Right cardiac atrium (tissue), 5 donors: ENCODE measurements at regions not wholly inside any gene's neighbourhood (a gene's known extent, or its start where the extent isn't known, plus 50 kb on each side); places are given as distances from the start of the nearest gene placed in this dataset.

Experiments
- ATAC-seq, 2 donors: fragments of 200-7000 bp; cut with Tn5 transposase; one replicate each; pipeline versions ENCODE4 v1.8.0 to v1.9.1; 2020; ENCODE audit warnings: moderate library complexity in 2 of 2, mild to moderate bottlenecking in 1 of 2
- DNase-seq, 3 donors: peaks; one replicate each; pipeline ENCODE4 v3.0.0-alpha.2; 2020
- H3K27ac ChIP-seq: one replicate; pipeline ENCODE4 v1.5.1; 2013; ENCODE audit warnings: mild to moderate bottlenecking, low read length, control low read depth, moderate library complexity
- H3K27me3 ChIP-seq: one replicate; pipeline ENCODE4 v1.6.1; 2013; ENCODE audit not compliant: control insufficient read depth, insufficient read depth
- H3K4me1 ChIP-seq: one replicate; pipeline ENCODE4 v1.6.1; 2013; ENCODE audit warnings: low read length; ENCODE audit not compliant: control insufficient read depth, insufficient read depth
- H3K4me3 ChIP-seq: one replicate; pipeline ENCODE4 v1.5.1; 2013; ENCODE audit warnings: low read length, control low read depth
- H3K9me3 ChIP-seq: one replicate; pipeline ENCODE4 v1.6.1; 2013; ENCODE audit warnings: low read length; ENCODE audit not compliant: control insufficient read depth
- WGBS: extraction: QIAGEN DNeasy Blood & Tissue Kit; methylation state at CpG from one replicate; pipeline ENCODE4 v1.1.7; 2013; 5-methylcytosine and 5-hydroxymethylcytosine counted together
- intact Hi-C, 4 donors: fragments of 100-400 bp; cut with DNase I; formaldehyde crosslinking; loops; one replicate each; pipeline versions ENCODE4 v1.11.0 to v1.14.0; 2022 to 2023
- donor health status: healthy with polysubstance abuse.
- donor health status: DM: no; HTN: yes; CAD: no.
- donor health status: DM: no; HTN: no; CAD: no.
- donor health status: DM: no; HTN: yes; CAD: no; lungs with severe emphysema.
- donor health status: DM: yes; HTN: yes; CAD: no.

DNA sequence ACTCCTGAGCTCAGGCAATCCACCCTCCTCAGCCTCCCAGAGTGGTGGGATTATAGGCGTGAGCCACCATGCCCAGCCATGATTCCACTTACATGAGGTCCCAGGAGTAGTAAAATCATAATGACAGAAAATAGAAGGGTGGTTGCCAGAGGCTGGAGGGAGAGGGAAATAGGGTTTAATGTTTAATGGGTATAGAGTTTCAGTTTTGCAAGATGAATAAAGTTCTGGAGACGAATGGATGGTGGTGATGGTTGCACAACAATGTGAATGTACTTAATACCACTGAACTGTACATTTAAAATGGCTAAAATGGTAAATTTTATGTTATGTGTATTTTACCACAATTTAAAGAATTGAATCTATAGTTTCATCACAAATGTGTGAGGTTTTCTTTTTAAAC lies 146.5 kb upstream of the ABCA1 start:
- DNase-seq (no peak), ATAC-seq (no peak)
- intact Hi-C loops = no loop called here
- no peaks in the 10 kb centered on the region for H3K9me3 ChIP-seq
- no peak overlapping the region for H3K27ac ChIP-seq
- no peaks in the 10 kb centered on the region for H3K4me1 ChIP-seq
- H3K27me3 ChIP-seq = no peaks in the 10 kb centered on the region
- WGBS = 90% methylated on average over 2 of the region's 2 CpGs
- no peak overlapping the region for H3K4me3 ChIP-seq

DNA sequence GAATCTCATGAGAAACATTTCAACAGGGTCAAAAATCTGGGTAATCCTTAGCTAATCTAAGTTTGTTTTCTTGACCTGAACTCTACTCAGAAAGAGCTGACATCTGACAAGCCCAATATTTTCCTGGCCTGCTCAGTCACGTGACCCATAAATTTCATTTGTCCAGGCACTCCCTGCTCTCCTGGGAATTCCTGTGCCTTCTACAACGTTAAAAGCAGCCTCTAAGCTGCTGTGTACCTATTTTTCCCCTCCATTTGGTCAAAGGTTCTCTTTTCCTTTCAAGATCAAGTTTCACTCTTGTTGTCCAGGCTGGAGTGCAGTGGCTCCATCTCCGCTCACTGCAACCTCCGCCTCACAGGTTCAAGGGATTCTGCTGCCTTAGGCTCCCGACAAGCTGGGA lies 148.8 kb upstream of the ABCA1 start:
- no peak for DNase-seq
- WGBS = 67% methylated on average over 5 of the region's 5 CpGs
- Histone ChIP-seq H3K27ac (no peak overlapping the region), H3K4me3 (no peak overlapping the region), H3K27me3 (no peaks in the 10 kb centered on the region), H3K4me1 (no peaks in the 10 kb centered on the region), H3K9me3 (no peaks in the 10 kb centered on the region)
- no peak for ATAC-seq
- intact Hi-C loops = no loop called here

DNA sequence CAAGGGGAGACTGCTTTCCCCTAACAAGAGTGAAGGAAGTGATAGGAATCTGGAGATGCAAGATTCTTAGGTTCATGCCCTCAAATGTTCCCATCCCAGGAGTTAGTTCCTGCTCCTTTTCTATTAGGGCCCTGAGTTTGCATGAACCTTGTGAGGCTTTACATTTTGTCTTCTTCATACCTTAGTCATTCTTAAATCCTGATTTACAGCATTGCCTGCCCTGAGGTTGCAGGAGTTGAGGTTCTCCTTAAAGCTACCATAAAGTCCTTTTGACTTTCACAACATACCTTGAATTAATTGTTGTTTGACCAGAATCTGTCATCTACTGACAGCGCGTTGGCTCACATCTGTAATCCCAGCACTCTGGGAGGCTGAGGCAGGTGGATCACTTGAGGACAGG lies 151.5 kb upstream of the ABCA1 start:
- H3K4me1 ChIP-seq = no peaks in the 10 kb centered on the region
- no peak overlapping the region for H3K27ac ChIP-seq
- no peaks in the 10 kb centered on the region for H3K27me3 ChIP-seq
- DNase-seq (no peak), ATAC-seq (no peak)
- no peaks in the 10 kb centered on the region for H3K9me3 ChIP-seq
- WGBS = 100% methylated on average over 2 of the region's 2 CpGs
- H3K4me3 ChIP-seq = no peak overlapping the region
- intact Hi-C loops = no loop called here

DNA sequence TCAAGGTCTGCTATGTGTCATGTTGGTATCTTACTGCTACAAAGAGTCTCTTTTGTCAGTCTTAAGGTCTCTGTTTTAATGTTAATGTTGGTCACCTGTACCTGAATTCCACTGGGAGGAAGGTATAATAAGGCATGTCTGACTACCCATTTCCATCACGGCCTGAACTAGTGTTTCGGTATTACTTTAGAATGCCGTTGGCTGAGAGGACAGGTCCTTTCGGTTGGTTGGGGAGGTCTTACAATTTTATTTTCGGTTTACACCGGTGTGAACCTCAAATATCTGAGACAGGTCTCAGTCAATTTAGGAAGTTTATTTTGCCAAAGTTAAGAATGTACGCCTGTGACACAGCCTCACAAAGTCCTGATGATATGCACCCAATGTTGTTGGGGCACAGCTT lies 154.9 kb upstream of the ABCA1 start:
- no peaks in the 10 kb centered on the region for H3K4me1 ChIP-seq
- H3K4me3 ChIP-seq = no peak overlapping the region
- H3K27ac ChIP-seq = no peak overlapping the region
- DNase-seq (no peak), ATAC-seq (no peak)
- intact Hi-C loops = no loop called here
- no peaks in the 10 kb centered on the region for H3K27me3 ChIP-seq
- no peaks in the 10 kb centered on the region for H3K9me3 ChIP-seq
- 78% methylated on average over 7 of the region's 7 CpGs for WGBS

DNA sequence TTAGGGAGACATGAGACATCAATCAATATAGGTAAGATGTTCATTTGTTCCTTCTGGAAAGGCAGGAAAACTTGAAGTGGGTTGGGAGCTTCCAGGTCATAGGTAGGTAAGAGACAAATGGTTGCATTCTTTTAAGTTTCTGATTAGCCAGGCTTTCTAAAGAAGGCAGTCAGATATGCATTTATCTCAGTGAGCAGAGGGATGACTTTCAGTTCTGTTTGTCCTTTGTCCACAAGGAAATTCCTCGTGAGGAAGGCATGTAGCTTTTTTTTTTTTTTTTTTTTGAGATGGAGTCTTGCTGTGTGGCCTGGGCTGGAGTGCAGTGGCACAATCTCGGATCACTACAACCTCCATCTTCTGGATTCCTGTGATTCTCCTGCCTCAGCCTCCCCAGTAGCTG lies 155.3 kb upstream of the ABCA1 start:
- Histone ChIP-seq H3K27me3 (no peaks in the 10 kb centered on the region), H3K9me3 (no peaks in the 10 kb centered on the region), H3K4me1 (no peaks in the 10 kb centered on the region), H3K4me3 (no peak overlapping the region), H3K27ac (no peak overlapping the region)
- intact Hi-C loops = no loop called here
- WGBS = 62% methylated on average over 2 of the region's 2 CpGs
- DNase-seq (no peak), ATAC-seq (no peak)

DNA sequence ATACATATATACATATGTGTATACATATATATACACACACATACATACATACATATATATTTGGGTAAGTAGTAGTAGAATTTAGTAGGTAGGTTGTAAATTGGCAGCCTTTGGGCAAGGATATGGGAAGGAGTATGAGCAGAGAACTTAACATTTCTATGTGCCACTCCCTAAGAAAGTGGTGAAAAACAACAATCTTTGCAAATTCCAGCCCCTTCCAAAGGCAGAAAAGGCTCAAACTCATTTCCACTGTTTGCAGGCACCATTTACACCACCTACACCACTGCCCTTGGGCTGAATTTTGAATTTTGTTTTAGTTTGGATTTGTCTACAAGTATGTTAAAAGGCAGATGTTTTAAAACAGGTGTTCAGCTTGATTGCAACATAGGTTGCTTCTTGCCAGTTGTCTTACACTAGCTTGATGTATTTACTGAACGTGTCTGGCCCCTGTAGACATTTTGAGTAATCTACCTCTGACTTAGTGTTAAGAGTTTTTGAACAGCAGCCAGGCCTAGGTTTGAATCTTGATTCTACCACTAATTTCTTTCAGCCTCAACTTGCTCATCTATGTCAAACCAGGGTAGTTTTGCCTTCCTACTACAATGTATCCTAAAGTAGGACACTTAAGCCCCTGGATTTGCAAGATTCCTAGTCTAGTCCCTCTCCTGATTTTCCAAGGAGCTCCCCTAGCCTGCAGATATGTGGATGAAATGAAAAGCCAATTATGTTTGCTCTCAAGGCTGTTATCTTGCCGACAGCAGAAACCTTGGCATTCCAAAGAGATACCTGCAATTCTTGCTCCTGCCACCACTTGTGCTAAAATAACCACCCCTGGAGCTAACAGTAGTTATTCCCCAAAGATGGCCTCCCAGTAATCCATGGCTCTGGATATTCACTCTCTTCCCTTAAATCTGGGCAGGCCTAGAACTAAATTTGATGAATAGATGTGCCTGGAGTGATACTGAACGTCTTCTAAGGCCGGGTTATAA lies 156.2 kb upstream of the SLC44A1 start:
- ATAC-seq (no peak), DNase-seq (no peak)
- 75% methylated on average over 4 of the region's 4 CpGs for WGBS
- intact Hi-C loops = no loop called here
- H3K4me3 ChIP-seq = no peak overlapping the region
- no peaks in the 10 kb centered on the region for H3K4me1 ChIP-seq
- no peaks in the 10 kb centered on the region for H3K27me3 ChIP-seq
- no peaks in the 10 kb centered on the region for H3K9me3 ChIP-seq
- H3K27ac ChIP-seq = no peak overlapping the region

DNA sequence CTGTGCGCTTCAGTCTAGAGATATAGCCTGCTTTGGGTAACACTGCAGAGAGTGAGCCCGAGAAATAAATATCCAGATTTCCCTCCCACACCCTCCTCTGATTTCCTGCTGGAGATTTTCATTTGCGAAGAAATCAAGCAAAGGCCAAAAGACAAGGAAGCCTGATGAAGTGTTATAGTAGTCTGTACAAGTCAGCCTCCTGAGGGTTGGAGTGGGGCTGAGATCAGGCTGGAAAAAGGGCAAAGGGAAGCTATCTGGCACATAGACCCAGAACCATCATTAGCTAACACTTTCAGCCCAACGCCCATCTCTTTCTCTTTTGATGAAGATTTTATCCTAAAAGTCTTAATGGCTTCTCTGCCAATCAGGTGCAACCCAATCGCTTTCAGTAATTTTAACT lies 154.6 kb upstream of the SLC44A1 start:
- Histone ChIP-seq H3K27ac (no peak overlapping the region), H3K9me3 (no peaks in the 10 kb centered on the region), H3K4me1 (no peaks in the 10 kb centered on the region), H3K4me3 (no peak overlapping the region), H3K27me3 (no peaks in the 10 kb centered on the region)
- intact Hi-C loops = no loop called here
- no peak for ATAC-seq
- WGBS = 67% methylated on average over 5 of the region's 5 CpGs
- DNase-seq = no peak

DNA sequence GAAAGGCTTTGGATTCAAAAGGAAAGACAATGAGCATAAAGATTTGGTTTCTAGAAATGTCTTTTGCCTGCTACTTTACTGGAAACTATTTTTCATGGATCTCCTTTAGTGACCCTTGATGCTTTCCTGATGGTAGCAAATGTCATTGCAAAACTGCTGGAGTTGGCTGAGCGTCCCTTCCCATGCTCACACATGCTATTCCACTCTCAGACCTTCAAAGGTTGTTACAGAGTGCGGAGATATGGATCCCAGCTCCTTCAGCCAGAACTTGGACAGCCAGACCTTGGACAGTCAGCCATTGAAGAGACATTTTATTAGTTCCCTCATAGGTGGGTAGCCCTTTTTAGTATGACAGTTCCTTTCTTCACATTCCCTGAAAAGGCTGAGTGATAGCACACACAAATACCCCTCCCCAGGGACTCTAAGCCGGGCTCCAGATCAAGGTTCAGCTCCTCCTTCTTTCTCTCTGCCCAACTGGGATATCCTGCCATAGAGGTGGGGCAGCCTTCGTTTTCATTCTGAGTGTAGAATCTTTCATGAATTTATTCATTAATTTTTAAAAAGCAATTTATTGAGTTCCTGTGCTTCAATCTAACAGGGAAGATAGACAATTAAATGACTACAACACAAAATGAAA lies 153.3 kb upstream of the SLC44A1 start:
- H3K4me1 ChIP-seq = no peaks in the 10 kb centered on the region
- DNase-seq (no peak), ATAC-seq (no peak)
- no peak overlapping the region for H3K4me3 ChIP-seq
- WGBS = 65% methylated on average over 4 of the region's 4 CpGs
- intact Hi-C loops = no loop called here
- no peak overlapping the region for H3K27ac ChIP-seq
- no peaks in the 10 kb centered on the region for H3K9me3 ChIP-seq
- no peaks in the 10 kb centered on the region for H3K27me3 ChIP-seq

DNA sequence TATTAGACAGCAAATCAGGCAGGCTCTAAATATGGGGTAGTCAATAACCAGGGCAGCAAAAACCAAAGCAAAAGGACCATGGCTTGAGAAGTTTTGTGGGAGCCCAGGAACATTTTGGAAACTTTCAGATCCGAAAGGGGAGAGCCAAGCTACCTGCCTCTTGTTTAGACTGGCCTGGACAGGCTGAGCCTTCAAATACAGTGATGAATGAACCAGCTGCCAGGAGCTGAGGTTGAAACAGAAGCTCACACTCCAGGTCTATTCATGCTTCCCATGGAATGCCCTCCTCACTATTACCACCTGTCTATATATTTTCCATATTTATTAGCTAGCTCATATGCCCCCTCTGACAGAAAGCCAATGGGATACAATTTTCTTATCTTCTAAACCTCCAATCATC lies 150.8 kb upstream of the SLC44A1 start:
- H3K9me3 ChIP-seq = no peaks in the 10 kb centered on the region
- intact Hi-C loops = no loop called here
- DNase-seq = no peak
- H3K27me3 ChIP-seq = no peaks in the 10 kb centered on the region
- ATAC-seq = no peak
- WGBS = 82% methylated on average over 1 of the region's 1 CpG
- H3K4me3 ChIP-seq = no peak overlapping the region
- no peaks in the 10 kb centered on the region for H3K4me1 ChIP-seq
- H3K27ac ChIP-seq = no peak overlapping the region

DNA sequence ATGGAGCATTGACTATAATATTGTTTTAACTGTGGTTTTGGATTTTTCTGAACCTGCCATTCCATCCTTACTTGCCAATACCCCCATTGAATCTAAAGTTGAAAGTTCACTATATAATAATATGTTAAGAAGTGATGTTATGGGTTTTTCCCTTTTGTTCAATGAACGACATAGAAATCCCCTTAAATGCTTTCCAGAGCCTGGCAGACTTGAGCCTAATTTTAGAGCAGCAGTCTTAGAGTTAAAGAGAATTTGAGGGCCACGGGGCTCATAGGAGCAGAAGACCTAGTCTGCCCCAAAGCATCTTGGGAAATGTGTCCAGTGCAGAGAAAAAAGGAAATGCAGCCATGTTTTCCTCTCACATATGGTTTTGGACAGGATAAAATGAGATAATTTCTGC lies 146.1 kb upstream of the SLC44A1 start:
- Histone ChIP-seq H3K4me1 (no peaks in the 10 kb centered on the region), H3K4me3 (no peak overlapping the region), H3K9me3 (no peaks in the 10 kb centered on the region), H3K27ac (no peak overlapping the region), H3K27me3 (no peaks in the 10 kb centered on the region)
- no peak for ATAC-seq
- whole genome bisulfite sequencing = 67% methylated on average over 2 of the region's 2 CpGs
- no peak for DNase-seq
- intact Hi-C loops = no loop called here

DNA sequence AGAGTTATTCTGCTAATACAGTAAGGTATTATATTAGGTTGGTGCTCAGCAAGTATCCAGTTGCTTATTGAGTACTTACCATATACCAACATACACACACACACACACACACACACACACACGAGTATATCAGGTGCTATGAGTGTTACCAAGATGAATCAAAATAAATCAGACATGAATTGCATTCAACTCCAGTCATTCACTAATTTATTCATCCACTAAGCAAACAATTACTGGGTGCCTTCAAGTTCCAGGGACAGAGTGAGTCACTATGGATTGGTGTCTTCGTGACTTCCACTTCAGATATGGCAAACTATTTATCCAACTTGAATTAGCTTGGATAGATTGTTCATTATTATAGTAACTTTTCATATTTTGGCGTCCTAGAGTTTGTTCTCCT lies 140.7 kb upstream of the SLC44A1 start:
- H3K27ac ChIP-seq = no peak overlapping the region
- H3K4me3 ChIP-seq = no peak overlapping the region
- 78% methylated on average over 3 of the region's 3 CpGs for WGBS
- DNase-seq = no peak
- no peak for ATAC-seq
- H3K27me3 ChIP-seq = no peaks in the 10 kb centered on the region
- H3K4me1 ChIP-seq = no peaks in the 10 kb centered on the region
- no peaks in the 10 kb centered on the region for H3K9me3 ChIP-seq
- intact Hi-C loops = no loop called here
